ENCODE measurements at regions not wholly inside any gene's neighbourhood (a gene's known extent, or its start where the extent isn't known, plus 50 kb on each side); places are given as distances from the start of the nearest gene placed in this dataset.
"Not testable (repeated sequence)": the region's sequence is repeated elsewhere in the genome, so short reads cannot be mapped to it uniquely, and the experiment has no call there.

GRCh38 chr2:207416111-207416510 lies 113.7 kb upstream of the CREB1 start:
- DNase-seq: no peak

DNA sequence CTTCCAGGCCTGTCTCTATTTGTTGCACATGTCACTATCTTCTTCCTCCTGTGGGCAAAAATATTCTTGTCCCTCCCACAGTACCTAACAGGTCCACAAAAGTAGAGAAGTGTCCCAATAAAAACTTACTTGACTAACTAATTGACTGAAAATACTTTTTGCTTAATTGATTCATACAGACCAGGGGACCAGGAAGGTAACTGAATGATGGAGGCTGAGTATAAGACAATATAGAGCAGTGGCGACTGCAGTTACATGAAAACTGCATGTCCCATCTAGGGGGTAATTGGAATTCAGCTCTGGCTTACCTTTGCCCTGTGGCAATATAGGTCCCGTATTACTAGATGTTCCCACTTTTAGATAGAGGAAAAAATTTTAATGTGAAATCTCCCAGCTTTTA lies 112.9 kb upstream of the CREB1 start:
- no peak for DNase-seq

GRCh38 chr2:207417301-207417718 lies 112.5 kb upstream of the CREB1 start:
- no peak for DNase-seq

- DNase-seq: no peak
These were observed 111.3 kb upstream of the CREB1 start for GRCh38 chr2:207418419-207418818.

DNA sequence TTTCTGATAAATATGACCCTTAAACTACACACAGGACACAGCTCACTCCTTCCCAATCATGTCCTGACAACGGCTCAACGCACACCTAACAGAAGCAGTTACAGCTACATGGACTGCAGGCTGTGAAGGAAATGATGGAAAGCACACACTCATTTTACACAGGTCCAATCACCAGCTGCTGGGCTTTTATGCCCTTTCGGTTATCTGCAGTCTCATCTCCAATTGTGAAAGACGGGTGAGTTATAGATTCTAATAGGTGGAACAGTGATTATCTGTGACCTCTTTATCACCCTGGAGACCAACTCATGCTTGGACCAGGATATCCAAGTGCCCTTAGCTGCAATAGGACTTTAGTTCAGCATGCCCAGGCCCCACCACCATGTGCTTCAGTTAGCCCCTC lies 110.4 kb upstream of the CREB1 start:
- no peak for DNase-seq

DNA sequence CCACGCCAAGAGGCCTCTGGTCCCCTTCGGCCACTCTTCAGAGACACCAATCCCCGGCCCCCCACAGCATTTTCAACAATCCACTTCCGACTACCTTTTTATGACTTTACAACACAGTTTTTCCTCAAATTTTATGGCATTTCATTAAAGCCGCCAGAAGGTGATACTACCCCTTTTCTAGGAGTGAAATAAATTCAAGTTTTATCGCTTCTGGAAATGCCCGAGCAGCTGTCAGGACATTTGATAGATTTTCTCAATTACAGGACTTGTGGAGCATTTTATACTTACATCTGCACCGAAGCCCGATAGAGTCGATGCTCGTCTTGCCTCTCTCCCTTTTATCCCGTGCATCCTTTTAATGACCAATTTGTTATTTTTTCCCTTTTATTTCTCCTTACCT lies 108.1 kb upstream of the CREB1 start:
- DNase-seq: no peak

DNA sequence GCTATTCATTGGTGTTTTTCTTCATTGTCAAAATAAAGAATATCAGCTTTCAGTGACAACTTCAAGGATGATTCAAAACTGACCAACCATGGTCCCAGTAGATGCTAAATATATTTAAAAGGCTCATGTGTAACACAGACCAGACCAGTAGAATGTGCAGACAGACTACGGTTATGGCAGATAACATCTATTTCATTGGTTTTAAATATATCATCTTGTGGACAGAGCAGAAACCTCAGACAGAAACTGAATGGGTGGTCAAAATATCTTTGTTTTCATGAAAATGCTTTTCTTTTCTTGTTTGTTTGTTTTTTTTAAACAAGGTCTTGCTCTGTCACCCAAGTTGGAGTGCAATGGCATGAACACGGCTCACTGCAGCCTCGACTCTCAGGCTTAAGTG lies 107.4 kb upstream of the CREB1 start:
- DNase-seq: no peak

GRCh38 chr2:207423886-207424285 lies 105.9 kb upstream of the CREB1 start:
- no peak for DNase-seq

DNA sequence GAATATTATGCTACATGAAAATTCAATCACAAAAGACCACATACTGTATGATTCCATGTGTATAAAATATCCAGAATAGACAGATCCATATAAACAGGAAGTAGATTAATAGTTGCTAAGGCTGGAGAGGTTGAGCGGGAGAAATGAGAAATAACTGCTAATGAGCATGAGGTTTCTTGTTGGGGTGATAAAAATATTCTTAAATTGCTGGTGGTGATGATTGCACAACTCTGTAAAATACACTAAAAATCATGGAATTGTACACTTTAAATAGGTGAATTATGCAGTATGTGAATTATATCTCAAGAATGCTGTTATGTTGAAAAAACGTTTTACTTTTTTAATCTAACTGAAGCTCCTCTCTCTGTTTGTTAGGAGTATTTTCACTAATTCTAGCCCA lies 101.8 kb upstream of the CREB1 start:
- no peak for DNase-seq

- DNase-seq: no peak
These were observed 101.2 kb upstream of the CREB1 start for GRCh38 chr2:207428573-207428972.

- DNase-seq: no peak
These were observed 97.3 kb upstream of the CREB1 start for GRCh38 chr2:207432453-207432852.

DNA sequence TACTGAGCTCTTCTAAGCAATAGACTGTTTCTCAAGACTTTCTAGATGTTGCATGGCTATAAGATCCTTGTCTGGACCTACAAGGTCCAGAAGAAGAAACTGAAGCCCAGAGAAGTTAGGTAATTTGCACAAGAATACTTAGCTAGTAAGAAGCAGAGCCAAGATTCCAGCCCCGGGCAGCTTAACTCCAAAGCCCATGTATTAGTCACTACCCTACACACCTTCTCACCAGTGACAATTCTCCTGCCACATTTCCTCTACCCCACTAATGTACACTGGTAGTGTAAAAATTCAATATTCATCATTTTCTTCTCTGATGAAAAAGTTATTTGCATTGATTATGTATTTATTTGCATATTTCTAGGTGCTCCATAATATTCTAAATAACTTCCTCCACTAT lies 95.5 kb upstream of the CREB1 start:
- DNase-seq: no peak

GRCh38 chr2:207434899-207435465 lies 94.8 kb upstream of the CREB1 start:
- no peak for DNase-seq

GRCh38 chr2:207437136-207437523 lies 92.6 kb upstream of the CREB1 start:
- no peak for DNase-seq

DNA sequence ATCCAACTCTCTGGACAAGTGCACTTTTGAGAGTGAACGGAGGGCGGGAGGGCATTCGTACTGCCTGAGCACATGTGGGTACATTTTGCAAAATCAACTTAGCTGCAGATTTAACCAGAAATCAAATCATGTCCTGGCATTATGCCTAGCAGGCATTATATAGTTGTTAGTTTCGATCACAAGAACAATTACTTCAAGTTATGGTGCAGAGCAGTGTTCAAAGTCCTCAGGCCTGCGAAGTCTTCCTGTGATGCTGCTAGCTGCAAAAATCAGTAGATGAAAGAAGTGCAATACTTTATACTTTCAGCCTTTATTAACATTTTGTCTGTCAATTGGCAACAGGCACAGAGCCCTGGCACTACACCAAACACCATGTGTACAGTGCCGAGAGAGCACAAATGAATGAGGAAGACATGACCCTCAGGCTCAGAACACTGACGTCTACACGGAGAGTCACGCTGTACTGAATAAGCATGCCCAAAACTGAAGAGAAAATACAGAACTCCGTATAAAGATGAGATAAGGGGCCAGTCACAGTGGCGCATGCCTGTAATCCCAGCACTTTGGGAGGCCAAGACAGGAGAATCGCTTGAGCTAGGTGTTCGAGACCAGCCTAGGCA lies 92.1 kb upstream of the CREB1 start:
- DNase-seq: no peak

GRCh38 chr2:207438414-207439126 lies 91.2 kb upstream of the CREB1 start:
- DNase-seq: no peak

- not testable (repeated sequence) for DNase-seq
These were observed 89.9 kb upstream of the CREB1 start for GRCh38 chr2:207439881-207440280.

GRCh38 chr2:207444756-207445155 lies 85.0 kb upstream of the CREB1 start:
- DNase-seq: no peak

DNA sequence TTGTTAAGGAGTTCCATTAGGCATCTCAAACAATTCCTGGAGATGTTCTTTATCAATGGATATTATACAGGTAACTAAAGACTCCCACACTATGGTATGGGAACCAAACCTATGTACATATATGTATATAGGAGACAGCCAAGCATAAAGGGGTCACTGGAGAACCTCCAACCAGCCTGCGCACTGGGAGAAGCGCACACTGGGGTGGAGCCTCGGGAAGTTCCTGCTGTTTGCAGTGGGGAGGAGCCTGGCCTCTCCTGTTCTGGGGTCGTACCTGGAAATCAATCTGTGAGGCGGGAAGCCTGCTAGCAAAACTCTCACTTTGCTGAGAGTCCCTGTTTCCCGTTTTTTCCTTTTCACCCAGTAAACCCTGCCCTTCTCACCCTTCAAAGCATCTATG lies 83.1 kb upstream of the CREB1 start:
- no peak for DNase-seq

GRCh38 chr2:207448006-207448405 lies 81.8 kb upstream of the CREB1 start:
- DNase-seq: no peak

- no peak for DNase-seq
These were observed 80.1 kb upstream of the CREB1 start for GRCh38 chr2:207449642-207450165.

DNA sequence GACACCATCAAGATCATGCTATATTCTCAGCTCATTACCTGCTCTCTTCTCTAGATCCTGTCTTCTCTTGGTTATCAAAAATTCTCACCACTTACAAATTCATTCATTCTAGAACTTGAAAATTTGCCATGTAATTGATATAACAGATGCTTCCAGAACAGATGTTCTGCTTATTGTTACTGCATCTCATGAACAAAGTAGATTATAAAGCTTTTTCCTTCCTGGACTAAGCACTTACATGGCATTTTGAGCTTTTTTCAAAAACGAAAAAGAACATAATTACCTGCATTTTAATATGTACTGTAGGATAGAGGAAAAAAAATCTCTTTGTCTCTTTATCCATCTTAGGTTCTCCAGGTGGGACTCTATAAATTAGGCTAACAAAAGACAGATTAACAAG lies 79.6 kb upstream of the CREB1 start:
- DNase-seq: no peak

DNA sequence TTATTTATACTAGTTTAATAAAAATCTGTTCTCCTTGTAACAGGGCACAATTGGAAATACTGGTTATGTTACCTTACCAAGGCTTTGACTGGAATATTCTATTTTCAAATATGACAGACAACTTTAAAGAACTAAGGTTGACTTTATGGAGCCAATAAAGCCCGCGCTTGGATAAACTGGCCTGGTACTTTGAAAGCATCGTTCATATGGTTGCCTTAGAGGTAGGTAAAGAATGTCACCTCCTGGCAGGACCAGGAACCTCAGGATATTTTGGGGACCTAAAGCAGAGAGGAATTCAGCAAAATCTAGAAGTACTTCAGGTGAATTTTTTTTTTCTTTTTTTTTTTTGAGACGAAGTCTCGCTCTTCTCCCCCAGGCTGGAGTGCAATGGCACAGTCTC lies 71.2 kb upstream of the CREB1 start:
- no peak for DNase-seq

Measured in effector CD8-positive, alpha-beta T cell (primary cell).